IMR-90 (cell line): ENCODE measurements at regions not wholly inside any gene's neighbourhood (a gene's known extent, or its start where the extent isn't known, plus 50 kb on each side); places are given as distances from the start of the nearest gene placed in this dataset.

Experiments
- BHLHE40 ChIP-seq: fragments of 150-350 bp; IDR thresholded peaks from 2 replicates; pipeline ENCODE4 v1.6.1; 2016; ENCODE audit warnings: mild to moderate bottlenecking, low read depth, low read length
- CEBPB ChIP-seq: IDR thresholded peaks from 2 replicates; pipeline ENCODE4 v1.6.1; 2012; ENCODE audit warnings: low read depth, low read length, improper control_type of control experiment
- ELK1 ChIP-seq: fragments of 150-350 bp; IDR thresholded peaks from 2 replicates; pipeline ENCODE4 v1.6.1; 2016; ENCODE audit warnings: low read depth, mild to moderate bottlenecking, low read length, moderate library complexity, borderline replicate concordance
- MAFK ChIP-seq: IDR thresholded peaks from 2 replicates; pipeline ENCODE4 v1.6.1; 2012; ENCODE audit warnings: low read depth, low read length, improper control_type of control experiment
- MAZ ChIP-seq: IDR thresholded peaks from 2 replicates; pipeline ENCODE4 v1.6.1; 2012; ENCODE audit warnings: low read depth, mild to moderate bottlenecking, low read length, improper control_type of control experiment, moderate library complexity, borderline replicate concordance
- MXI1 ChIP-seq: IDR thresholded peaks from 2 replicates; pipeline ENCODE4 v1.6.1; 2012; ENCODE audit warnings: low read depth, mild to moderate bottlenecking, low read length, moderate library complexity, borderline replicate concordance
- NFE2L2 ChIP-seq: fragments of 150-350 bp; IDR thresholded peaks from 2 replicates; pipeline ENCODE4 v1.6.1; 2016; ENCODE audit warnings: low read depth, mild to moderate bottlenecking, low read length
- POLR2A ChIP-seq: IDR thresholded peaks from 2 replicates; pipeline ENCODE4 v1.6.1; 2012; ENCODE audit warnings: mild to moderate bottlenecking, low read depth, low read length
- RAD21 ChIP-seq: IDR thresholded peaks from 2 replicates; pipeline ENCODE4 v1.6.1; 2012; ENCODE audit warnings: low read length, improper control_type of control experiment
- RCOR1 ChIP-seq: IDR thresholded peaks from 2 replicates; pipeline ENCODE4 v1.6.1; 2012; ENCODE audit warnings: mild to moderate bottlenecking, low read length, improper control_type of control experiment; ENCODE audit not compliant: insufficient replicate concordance
- RFX5 ChIP-seq: IDR thresholded peaks from 2 replicates; pipeline ENCODE4 v1.8.0; 2012; ENCODE audit warnings: low read depth, mild to moderate bottlenecking, low read length, moderate library complexity
- SMC3 ChIP-seq: fragments of 150-350 bp; IDR thresholded peaks from 2 replicates; pipeline ENCODE4 v1.6.1; 2016; ENCODE audit warnings: low read depth, mild to moderate bottlenecking, antibody characterized with exemption, low read length, moderate library complexity
- TF ChIP-seq, protein P1 (sequence below): conservative IDR thresholded peaks from 2 replicates; pipeline ENCODE4 v1.5.1; 2012; ENCODE audit warnings: mild to moderate bottlenecking, low read depth, low read length, improper control_type of control experiment
- TF ChIP-seq, protein P2 (sequence below): fragments of 150-350 bp; IDR thresholded peaks from 2 replicates; pipeline ENCODE4 v1.6.1; 2017; ENCODE audit warnings: mild to moderate bottlenecking, antibody characterized with exemption, low read length, low read depth

GRCh38 chr2:34316788-34317187 is 717.7 kb upstream of the FAM98A start:
- TF ChIP-seq POLR2A (no peak), SMC3 (no peak), CEBPB (no peak), MXI1 (no peak), RFX5 (no peak), ELK1 (no peak), MAZ (no peak), BHLHE40 (no peak), RCOR1 (no peak), NFE2L2 (no peak), RAD21 (no peak), MAFK (no peak)
- TF ChIP-seq, protein P1, sequence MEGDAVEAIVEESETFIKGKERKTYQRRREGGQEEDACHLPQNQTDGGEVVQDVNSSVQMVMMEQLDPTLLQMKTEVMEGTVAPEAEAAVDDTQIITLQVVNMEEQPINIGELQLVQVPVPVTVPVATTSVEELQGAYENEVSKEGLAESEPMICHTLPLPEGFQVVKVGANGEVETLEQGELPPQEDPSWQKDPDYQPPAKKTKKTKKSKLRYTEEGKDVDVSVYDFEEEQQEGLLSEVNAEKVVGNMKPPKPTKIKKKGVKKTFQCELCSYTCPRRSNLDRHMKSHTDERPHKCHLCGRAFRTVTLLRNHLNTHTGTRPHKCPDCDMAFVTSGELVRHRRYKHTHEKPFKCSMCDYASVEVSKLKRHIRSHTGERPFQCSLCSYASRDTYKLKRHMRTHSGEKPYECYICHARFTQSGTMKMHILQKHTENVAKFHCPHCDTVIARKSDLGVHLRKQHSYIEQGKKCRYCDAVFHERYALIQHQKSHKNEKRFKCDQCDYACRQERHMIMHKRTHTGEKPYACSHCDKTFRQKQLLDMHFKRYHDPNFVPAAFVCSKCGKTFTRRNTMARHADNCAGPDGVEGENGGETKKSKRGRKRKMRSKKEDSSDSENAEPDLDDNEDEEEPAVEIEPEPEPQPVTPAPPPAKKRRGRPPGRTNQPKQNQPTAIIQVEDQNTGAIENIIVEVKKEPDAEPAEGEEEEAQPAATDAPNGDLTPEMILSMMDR = no peak
- TF ChIP-seq, protein P2, sequence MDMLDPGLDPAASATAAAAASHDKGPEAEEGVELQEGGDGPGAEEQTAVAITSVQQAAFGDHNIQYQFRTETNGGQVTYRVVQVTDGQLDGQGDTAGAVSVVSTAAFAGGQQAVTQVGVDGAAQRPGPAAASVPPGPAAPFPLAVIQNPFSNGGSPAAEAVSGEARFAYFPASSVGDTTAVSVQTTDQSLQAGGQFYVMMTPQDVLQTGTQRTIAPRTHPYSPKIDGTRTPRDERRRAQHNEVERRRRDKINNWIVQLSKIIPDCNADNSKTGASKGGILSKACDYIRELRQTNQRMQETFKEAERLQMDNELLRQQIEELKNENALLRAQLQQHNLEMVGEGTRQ = no peak
